ENCODE measurements at regions not wholly inside any gene's neighbourhood (a gene's known extent, or its start where the extent isn't known, plus 50 kb on each side); places are given as distances from the start of the nearest gene placed in this dataset.

DNA sequence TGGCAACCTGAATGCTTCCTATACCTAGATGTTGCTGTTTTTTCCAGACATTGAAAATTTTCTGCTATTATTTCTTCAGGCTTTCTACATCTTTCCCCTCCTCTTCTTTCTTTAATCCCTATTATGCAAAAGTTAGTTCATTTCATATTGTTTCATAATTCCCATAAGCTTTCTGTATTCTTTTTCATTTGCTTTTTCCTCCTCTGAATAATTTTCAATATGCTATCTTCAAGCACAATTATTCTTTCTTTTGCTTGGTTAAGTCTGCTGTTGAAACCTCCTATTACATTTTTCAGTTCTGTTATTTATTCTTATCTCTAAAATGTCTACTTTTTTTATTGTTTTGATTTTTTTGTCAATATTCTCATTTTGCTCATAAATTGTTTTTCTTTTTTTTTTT lies 947.1 kb upstream of the MIR17HG start:
- Histone ChIP-seq H3K27me3 (ENCODE audit: control insufficient read depth, insufficient read depth, low read length) (no peaks in the 10 kb centered on the region), H3K4me3 (ENCODE audit: low read depth, low read length) (no peak overlapping the region), H3K9me3 (ENCODE audit: control insufficient read depth, low read length) (no peaks in the 10 kb centered on the region), H3K4me1 (no peaks in the 10 kb centered on the region), H3K36me3 (ENCODE audit: control insufficient read depth, insufficient read depth, low read length) (no peaks in the 10 kb centered on the region), H3K27ac (no peak overlapping the region), H3K4me2 (ENCODE audit: low read length) (no peak overlapping the region), H3K79me2 (no peaks in the 10 kb centered on the region), H2AFZ (no peak overlapping the region), H3K9ac (no peak overlapping the region)
- TF ChIP-seq CTCF (IDR thresholded peaks at IDR 0.05): no peak

DNA sequence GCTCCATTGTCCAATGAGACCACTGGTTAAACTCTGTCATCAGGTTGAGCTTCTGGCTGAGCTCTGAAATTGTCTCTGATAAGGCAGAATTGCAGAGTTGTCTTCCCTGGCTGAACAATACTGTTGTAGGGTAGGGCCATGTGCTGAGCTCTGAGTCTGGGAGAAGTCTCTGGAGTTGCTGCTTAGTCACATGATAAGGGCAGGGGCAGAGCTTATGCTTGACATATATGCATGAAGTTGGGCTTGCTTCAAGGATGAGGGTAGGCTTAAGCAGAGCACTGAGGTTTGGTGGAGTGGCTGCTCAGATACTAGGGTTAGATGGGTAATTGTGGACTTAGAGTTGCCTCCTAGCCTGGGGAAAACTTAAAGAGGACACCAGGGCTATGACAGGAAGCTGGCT lies 946.3 kb upstream of the MIR17HG start:
- Histone ChIP-seq H3K27me3 (ENCODE audit: control insufficient read depth, insufficient read depth, low read length) (no peaks in the 10 kb centered on the region), H3K9me3 (ENCODE audit: control insufficient read depth, low read length) (no peaks in the 10 kb centered on the region), H3K79me2 (no peaks in the 10 kb centered on the region), H3K27ac (no peak overlapping the region), H2AFZ (no peak overlapping the region), H3K36me3 (ENCODE audit: control insufficient read depth, insufficient read depth, low read length) (no peaks in the 10 kb centered on the region), H3K9ac (no peak overlapping the region), H3K4me1 (no peaks in the 10 kb centered on the region), H3K4me2 (ENCODE audit: low read length) (no peak overlapping the region), H3K4me3 (ENCODE audit: low read depth, low read length) (no peak overlapping the region)
- no peak for TF ChIP-seq CTCF (IDR thresholded peaks at IDR 0.05)

DNA sequence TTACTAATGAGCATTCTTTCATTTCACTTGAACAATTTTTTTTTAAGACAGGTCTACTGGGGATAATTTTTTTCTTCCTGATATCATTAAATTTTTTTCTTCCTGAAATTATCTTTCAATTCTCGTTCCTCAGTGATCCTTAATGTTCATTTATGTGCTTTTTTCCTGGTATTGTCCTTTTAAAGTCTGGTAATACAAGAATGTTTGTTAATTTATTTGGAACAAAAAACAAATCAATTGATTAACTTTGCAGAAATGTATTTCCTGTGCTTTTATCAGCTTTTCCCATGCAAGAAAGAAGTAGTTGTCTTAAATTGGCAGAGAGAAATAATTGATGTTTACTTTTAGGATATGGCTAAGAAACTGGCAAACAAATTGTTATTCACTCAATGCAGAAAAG lies 945.4 kb upstream of the MIR17HG start:
- no peak overlapping the region for H3K4me3 ChIP-seq (ENCODE audit: low read depth, low read length)
- H3K9ac ChIP-seq: no peak overlapping the region
- no peaks in the 10 kb centered on the region for H3K9me3 ChIP-seq (ENCODE audit: control insufficient read depth, low read length)
- H3K27me3 ChIP-seq (ENCODE audit: control insufficient read depth, insufficient read depth, low read length): no peaks in the 10 kb centered on the region
- no peak overlapping the region for H3K4me2 ChIP-seq (ENCODE audit: low read length)
- no peaks in the 10 kb centered on the region for H3K4me1 ChIP-seq
- no peaks in the 10 kb centered on the region for H3K79me2 ChIP-seq
- no peaks in the 10 kb centered on the region for H3K36me3 ChIP-seq (ENCODE audit: control insufficient read depth, insufficient read depth, low read length)
- no peak overlapping the region for H2AFZ ChIP-seq
- no peak overlapping the region for H3K27ac ChIP-seq
- TF ChIP-seq CTCF (IDR thresholded peaks at IDR 0.05): no peak

DNA sequence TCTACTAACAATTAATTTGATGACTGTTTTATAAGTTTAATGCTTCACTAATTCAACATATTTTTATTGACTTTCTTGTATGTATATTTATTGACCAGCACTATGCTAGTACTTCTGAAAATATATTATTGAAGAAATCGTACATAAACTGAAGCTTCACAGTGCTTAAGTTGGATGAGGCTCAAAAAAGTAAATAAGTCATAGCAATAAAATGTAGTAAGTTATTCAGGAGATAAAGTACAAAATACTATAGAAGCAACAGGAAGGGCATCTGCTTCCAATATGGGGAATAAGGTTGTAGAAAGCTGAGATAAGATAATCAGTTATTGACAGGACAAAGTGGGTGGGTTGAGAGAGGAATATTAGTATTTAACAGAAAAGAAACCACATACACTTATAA lies 944.9 kb upstream of the MIR17HG start:
- no peaks in the 10 kb centered on the region for H3K79me2 ChIP-seq
- H3K4me3 ChIP-seq (ENCODE audit: low read depth, low read length): no peak overlapping the region
- no peak overlapping the region for H3K27ac ChIP-seq
- H3K4me1 ChIP-seq: no peaks in the 10 kb centered on the region
- H3K27me3 ChIP-seq (ENCODE audit: control insufficient read depth, insufficient read depth, low read length): no peaks in the 10 kb centered on the region
- no peak overlapping the region for H3K4me2 ChIP-seq (ENCODE audit: low read length)
- H3K9me3 ChIP-seq (ENCODE audit: control insufficient read depth, low read length): no peaks in the 10 kb centered on the region
- no peaks in the 10 kb centered on the region for H3K36me3 ChIP-seq (ENCODE audit: control insufficient read depth, insufficient read depth, low read length)
- H3K9ac ChIP-seq: no peak overlapping the region
- TF ChIP-seq CTCF (IDR thresholded peaks at IDR 0.05): no peak
- no peak overlapping the region for H2AFZ ChIP-seq

DNA sequence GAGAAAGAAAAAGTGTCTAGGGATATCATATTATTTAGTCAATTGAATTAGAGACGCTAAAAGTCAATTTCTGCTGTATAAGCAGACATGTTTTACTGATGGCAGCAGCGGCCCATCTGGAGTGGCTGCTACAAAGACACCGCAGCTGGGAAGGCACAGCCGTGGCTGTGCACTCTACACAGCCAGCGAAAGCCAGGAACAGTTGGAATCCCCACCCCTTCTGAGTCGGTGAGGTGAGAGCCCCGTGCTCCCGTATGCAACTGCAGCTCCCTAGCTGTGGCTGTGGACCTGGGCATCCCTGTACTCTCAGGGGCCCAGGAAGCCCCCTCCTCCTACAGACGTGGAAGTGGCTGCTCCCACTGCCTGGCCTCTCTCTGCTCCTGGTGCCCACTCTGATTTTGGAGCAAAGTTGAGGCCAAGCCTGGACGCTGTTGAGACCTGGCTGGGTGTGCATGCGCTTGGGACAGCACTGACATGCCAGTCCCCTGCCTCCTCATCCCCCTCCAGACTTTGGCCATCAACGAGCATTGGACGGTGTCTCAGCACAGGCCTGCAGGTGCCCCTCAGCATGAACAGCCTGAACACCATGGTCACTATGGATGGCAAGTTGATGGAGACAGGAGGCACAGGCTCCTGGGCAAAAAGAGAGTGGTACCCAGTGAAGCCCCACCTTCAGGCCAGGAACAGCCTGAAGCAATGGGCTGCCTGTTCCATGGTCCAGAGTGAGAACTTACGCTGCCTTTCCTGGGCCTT lies 944.0 kb upstream of the MIR17HG start:
- Histone ChIP-seq H3K27ac (no peak overlapping the region), H3K4me2 (ENCODE audit: low read length) (no peak overlapping the region), H2AFZ (no peak overlapping the region), H3K4me1 (no peaks in the 10 kb centered on the region), H3K9me3 (ENCODE audit: control insufficient read depth, low read length) (no peaks in the 10 kb centered on the region), H3K36me3 (ENCODE audit: control insufficient read depth, insufficient read depth, low read length) (no peaks in the 10 kb centered on the region), H3K79me2 (no peaks in the 10 kb centered on the region), H3K9ac (no peak overlapping the region), H3K4me3 (ENCODE audit: low read depth, low read length) (no peak overlapping the region), H3K27me3 (ENCODE audit: control insufficient read depth, insufficient read depth, low read length) (no peaks in the 10 kb centered on the region)
- TF ChIP-seq CTCF (IDR thresholded peaks at IDR 0.05): no peak

All from parathyroid adenoma (tissue), 2 donors.